K562 (cell line): ENCODE measurements at regions not wholly inside any gene's neighbourhood (a gene's known extent, or its start where the extent isn't known, plus 50 kb on each side); places are given as distances from the start of the nearest gene placed in this dataset.

Experiments
- ATAC-seq: fragments of 200-7000 bp; cut with Tn5 transposase; 3 replicates; pipeline ENCODE4 v1.9.1; 2020; ENCODE audit warnings: moderate library complexity
- BruUV-seq: library from RNA; stranded (reverse); fragments of 400-500 nt; replicated peaks from 2 replicates; lab custom pipeline; 2021; lab: Mats Ljungman, UMichigan
- CTCF ChIA-PET: fragments of 300-600 bp; formaldehyde crosslinking; extraction: SDS; loops from one replicate; lab custom pipeline; 2021; ENCODE audit warnings: low intra/inter-chr PET ratio; lab: Yijun Ruan, JAX
- POLR2A ChIA-PET: fragments of 300-600, 350-650 bp; sonication (Branson Sonifier 250); formaldehyde crosslinking; extraction: SDS; loops from one replicate; lab custom pipeline; 2021; ENCODE audit warnings: antibody characterized with exemption, inconsistent platforms; lab: Yijun Ruan, JAX
- DNase-seq, 4 experiments: peaks; one replicate each; pipeline versions ENCODE4 v3.0.0 to v3.0.0-alpha.2; 2011 to 2018; ENCODE audit warnings: low spot score in 3 of 4, mixed read lengths in 3 of 4; ENCODE audit errors: extremely low read depth in 1 of 4
- FAIRE-seq: peaks from 2 replicates; lab custom pipeline; 2011; peaks lifted over from hg19 to GRCh38; lab: Jason Lieb, UNC
- H2AFZ ChIP-seq: 2 replicates; pipeline ENCODE4 v1.6.0; 2011; ENCODE audit warnings: low read depth, low read length, control low read depth, inconsistent platforms
- H3K27ac ChIP-seq: fragments of 200-600 bp; 3 replicates; pipeline ENCODE4 v1.8.0; 2011; ENCODE audit warnings: low read depth, mild to moderate bottlenecking, control low read depth, inconsistent platforms, low read length, moderate library complexity, mixed read lengths; ENCODE audit errors: extremely low read depth
- H3K27me3 ChIP-seq, 2 experiments: fragments of 300-600 bp in 1 of 2; 2 replicates in 1 of 2; 3 replicates in 1 of 2; pipeline versions ENCODE4 v1.6.0 to v1.8.0; 2011; ENCODE audit warnings: inconsistent platforms in 2 of 2, low read length in 2 of 2, mild to moderate bottlenecking in 1 of 2, mixed read lengths in 1 of 2, moderate library complexity in 1 of 2; ENCODE audit not compliant: control insufficient read depth in 2 of 2, insufficient read depth in 2 of 2
- H3K36me3 ChIP-seq: fragments of 300-600 bp; 3 replicates; pipeline ENCODE4 v1.8.0; 2011; ENCODE audit warnings: mild to moderate bottlenecking, low read length, inconsistent platforms; ENCODE audit not compliant: control insufficient read depth, insufficient read depth
- H3K4me1 ChIP-seq, 2 experiments: fragments of 200-600 bp in 1 of 2; replicated peaks in 1 of 2; 2 replicates in 1 of 2; 3 replicates in 1 of 2; pipeline versions ENCODE4 v1.5.1 to v1.8.0; 2011; ENCODE audit warnings: inconsistent platforms in 2 of 2, low read length in 2 of 2, mild to moderate bottlenecking in 1 of 2, mixed read lengths in 1 of 2, moderate library complexity in 1 of 2; ENCODE audit not compliant: control insufficient read depth in 2 of 2, insufficient read depth in 2 of 2
- H3K4me2 ChIP-seq: 2 replicates; pipeline ENCODE4 v1.6.1; 2011; ENCODE audit warnings: low read length, control low read depth, inconsistent platforms, mixed read lengths; ENCODE audit not compliant: insufficient read depth
- H3K4me3 ChIP-seq: fragments of 200-600 bp; sonication (generic), shearing (Covaris generic); 2 replicates; pipeline ENCODE4 v1.5.1; 2016; ENCODE audit warnings: control low read depth, inconsistent platforms
- H3K79me2 ChIP-seq: fragments of 200-600 bp; 3 replicates; pipeline ENCODE4 v1.8.0; 2011; ENCODE audit warnings: low read length, inconsistent platforms; ENCODE audit not compliant: control insufficient read depth, insufficient read depth
- H3K9ac ChIP-seq, 2 experiments: 2 replicates each; pipeline versions ENCODE4 v1.6.0 to v1.6.1; 2011; ENCODE audit warnings: low read depth in 2 of 2, low read length in 2 of 2, control low read depth in 1 of 2, inconsistent platforms in 1 of 2, mild to moderate bottlenecking in 1 of 2, mixed read lengths in 1 of 2; ENCODE audit not compliant: insufficient read depth in 1 of 2
- H3K9me1 ChIP-seq: one replicate; pipeline ENCODE4 v1.6.0; 2011; ENCODE audit warnings: inconsistent platforms, mild to moderate bottlenecking, low read length, moderate library complexity; ENCODE audit not compliant: control insufficient read depth, insufficient read depth
- H3K9me3 ChIP-seq: replicated peaks from 2 replicates; pipeline ENCODE4 v1.5.1; 2011; ENCODE audit warnings: low read depth, low read length, inconsistent platforms; ENCODE audit not compliant: control insufficient read depth, insufficient read depth
- H4K20me1 ChIP-seq: replicated peaks from 2 replicates; pipeline ENCODE4 v1.6.1; 2011; ENCODE audit warnings: low read length, inconsistent platforms, mixed read lengths; ENCODE audit not compliant: control insufficient read depth, insufficient read depth
- BCOR ChIP-seq: fragments of 450-650 bp; IDR thresholded peaks from 2 replicates; pipeline ENCODE4 v1.6.1; 2016
- BRF1 ChIP-seq: IDR thresholded peaks from 3 replicates; pipeline ENCODE4 v1.6.1; 2011; ENCODE audit warnings: borderline replicate concordance, mild to moderate bottlenecking; ENCODE audit not compliant: insufficient read length; ENCODE audit errors: extremely low read depth
- DEAF1 ChIP-seq: fragments of 450-650 bp; formaldehyde crosslinking; IDR thresholded peaks from 2 replicates; pipeline ENCODE4 v1.4.0; 2020; ENCODE audit warnings: mild to moderate bottlenecking, moderate library complexity
- FOS ChIP-seq: IDR thresholded peaks from 3 replicates; pipeline ENCODE4 v1.6.1; 2011; ENCODE audit not compliant: insufficient read length; ENCODE audit errors: extremely low read depth
- HCFC1 ChIP-seq: IDR thresholded peaks from 2 replicates; pipeline ENCODE4 v1.6.1; 2012; ENCODE audit warnings: low read depth, low read length, improper control_type of control experiment
- HDAC2 ChIP-seq: fragments of 450-650 bp; IDR thresholded peaks from 2 replicates; pipeline ENCODE4 v1.6.1; 2016; ENCODE audit warnings: mild to moderate bottlenecking
- HNRNPH1 ChIP-seq: fragments of 200-400 bp; formaldehyde crosslinking; optimal IDR thresholded peaks from 2 replicates; pipeline ENCODE3; 2017; ENCODE audit warnings: low read depth, mild to moderate bottlenecking, low read length, moderate library complexity
- IRF2 ChIP-seq: sonication (generic); formaldehyde crosslinking; IDR thresholded peaks from 2 replicates; pipeline ENCODE4 v1.8.1; 2022; ENCODE audit warnings: mild to moderate bottlenecking, missing genetic modification reagents
- KDM5B ChIP-seq: fragments of 200-600 bp; sonication (generic); IDR thresholded peaks from 2 replicates; pipeline ENCODE4 v1.6.1; 2012; ENCODE audit warnings: low read depth, mild to moderate bottlenecking, moderate library complexity, low read length, control low read depth, inconsistent platforms; ENCODE audit not compliant: insufficient replicate concordance
- MEF2A ChIP-seq: IDR thresholded peaks from 2 replicates; pipeline ENCODE4 v1.6.1; 2011; ENCODE audit warnings: low read depth, mild to moderate bottlenecking, low read length, moderate library complexity; ENCODE audit not compliant: control insufficient read depth
- POLR2B ChIP-seq: fragments of 450-650 bp; IDR thresholded peaks from 2 replicates; pipeline ENCODE4 v1.6.1; 2018; ENCODE audit warnings: low read depth; ENCODE audit not compliant: partially characterized antibody
- RFX5 ChIP-seq: IDR thresholded peaks from 2 replicates; pipeline ENCODE4 v1.6.1; 2011; ENCODE audit warnings: low read depth, mild to moderate bottlenecking, improper control_type of control experiment, low read length
- SIRT6 ChIP-seq: IDR thresholded peaks from one replicate; pipeline ENCODE4 v1.6.1; 2012; ENCODE audit warnings: low read depth, mild to moderate bottlenecking, control low read depth, inconsistent platforms, low read length, moderate library complexity
- ZBTB34 ChIP-seq: fragments of 250-450 bp; sonication (Bioruptor Pico); IDR thresholded peaks from 2 replicates; pipeline ENCODE4 v1.8.0; 2021; ENCODE audit warnings: mild to moderate bottlenecking, moderate library complexity
- ZNF232 ChIP-seq: sonication (generic); formaldehyde crosslinking; IDR thresholded peaks from 2 replicates; pipeline ENCODE4 v1.8.0; 2022; ENCODE audit warnings: mild to moderate bottlenecking, missing genetic modification reagents
- ZNF311 ChIP-seq: fragments of 250-450 bp; sonication (Bioruptor Pico); IDR thresholded peaks from 2 replicates; pipeline ENCODE4 v1.4.0; 2020; ENCODE audit warnings: mild to moderate bottlenecking, moderate library complexity
- ZNF583 ChIP-seq: fragments of 250-450 bp; sonication (Bioruptor Pico); IDR thresholded peaks from 2 replicates; pipeline ENCODE4 v1.4.0; 2020
- WGBS: fragments of 100-300 bp; shearing (Covaris generic); methylation state at CpG from one replicate; pipeline ENCODE4 v1.1.6; 2016; ENCODE audit warnings: low coverage, mixed read lengths; ENCODE audit not compliant: insufficient coverage; ENCODE audit errors: missing lambda C conversion rate; 5-methylcytosine and 5-hydroxymethylcytosine counted together
- in situ Hi-C: fragments of 300-500 bp; cut with MboI; formaldehyde crosslinking; loops from 4 replicates; pipeline ENCODE4 v1.15.0; 2018; ENCODE audit warnings: inconsistent platforms, mixed read lengths
- intact Hi-C: fragments of 100-400 bp; cut with micrococcal nuclease; formaldehyde crosslinking; loops from 2 replicates; pipeline ENCODE4 v1.14.2; 2022

- no peak for TF ChIP-seq ZNF232 (CRISPR knock-in tag)
- TF ChIP-seq BCOR = no peak
- TF ChIP-seq MEF2A = no peak
- no peak for TF ChIP-seq DEAF1
- TF ChIP-seq SIRT6 = no peak
- no peak for TF ChIP-seq ZNF311 (CRISPR knock-in tag)
- TF ChIP-seq HDAC2 = no peak
- TF ChIP-seq, all 486 proteins: peak for 0
These were observed 689.1 kb upstream of the POU3F3 start (continued) for GRCh38 chr2:104164721-104165252.

GRCh38 chr2:104177179-104177578 lies 676.7 kb upstream of the POU3F3 start:
- Histone ChIP-seq H3K9me3 (no peaks in the 10 kb centered on the region), H3K9me1 (no peaks in the 10 kb centered on the region), H3K4me2 (no peak overlapping the region), H3K4me3 (no peak overlapping the region), H4K20me1 (no peaks in the 10 kb centered on the region), H2AFZ (no peak overlapping the region), H3K36me3 (no peaks in the 10 kb centered on the region), H3K27me3 (no peaks in the 10 kb centered on the region), H3K4me1 (no peaks in the 10 kb centered on the region), H3K79me2 (no peaks in the 10 kb centered on the region), H3K9ac (no peak overlapping the region), H3K27ac (no peak overlapping the region)
- FAIRE-seq (no peak), DNase-seq (no peak), ATAC-seq (no peak)
- no TSS peak for BruUV-seq
- WGBS = 0% methylated on average over 1 of the region's 1 CpG
- TF ChIP-seq HCFC1 = no peak
- TF ChIP-seq ZBTB34 = no peak
- TF ChIP-seq IRF2 (CRISPR knock-in tag) = no peak
- no peak for TF ChIP-seq ZNF583
- TF ChIP-seq BRF1 = no peak
- TF ChIP-seq POLR2B = no peak
- TF ChIP-seq RFX5 = no peak
- TF ChIP-seq HNRNPH1 = no peak
- no peak for TF ChIP-seq KDM5B
- no peak for TF ChIP-seq FOS
- ChIA-PET CTCF (no interaction called here), POLR2A (no interaction called here)
- intact Hi-C loops (no loop called here), in situ Hi-C loops (no loop called here)
